NCI-H460 (cell line): ENCODE measurements at regions not wholly inside any gene's neighbourhood (a gene's known extent, or its start where the extent isn't known, plus 50 kb on each side); places are given as distances from the start of the nearest gene placed in this dataset.
A peak's percentile ranks its signal among the peaks of the same experiment; 100 is the strongest.
"Not testable (repeated sequence)": the region's sequence is repeated elsewhere in the genome, so short reads cannot be mapped to it uniquely, and the experiment has no call there.

ENCODE experiments used
- DNase-seq: peaks from one replicate; pipeline ENCODE4 v3.0.0-alpha.2; 2016; ENCODE audit warnings: low read depth; ENCODE audit errors: extremely low read depth

GRCh38 chr2:18999198-18999597 lies 359.2 kb downstream of the OSR1 start:
- no peak for DNase-seq

- DNase-seq, result no peak
Observed at GRCh38 chr2:18998491-18998890, 359.9 kb downstream of the OSR1 start.

DNA sequence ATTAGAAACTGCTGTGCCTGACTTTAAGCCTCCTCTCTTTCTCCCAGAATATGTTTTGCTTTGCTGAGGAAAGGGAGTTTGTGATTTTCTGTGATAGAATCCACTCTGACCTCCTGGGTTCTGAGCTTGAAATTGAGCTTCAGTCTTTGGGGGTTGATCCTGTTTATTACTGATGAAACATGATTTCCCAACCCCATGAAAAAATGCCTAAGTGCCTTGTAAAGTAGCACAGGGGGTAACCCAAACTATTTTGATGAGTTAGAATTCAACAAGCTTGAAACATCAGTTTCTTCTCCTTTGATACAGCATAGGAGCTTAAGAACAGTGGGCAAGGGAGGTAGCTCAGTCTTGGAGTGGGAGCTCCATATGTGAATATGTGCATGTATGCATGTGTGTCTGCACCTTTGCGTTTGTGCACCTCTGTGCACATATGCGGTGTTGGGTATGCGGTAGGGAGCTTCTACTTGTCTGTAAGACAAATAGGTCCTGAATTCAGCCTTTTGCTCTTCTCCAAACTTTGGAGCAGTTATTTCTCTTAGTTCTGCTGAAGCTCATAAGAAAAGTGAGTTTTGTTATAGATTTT lies 364.6 kb downstream of the OSR1 start:
- DNase-seq, result no peak

DNA sequence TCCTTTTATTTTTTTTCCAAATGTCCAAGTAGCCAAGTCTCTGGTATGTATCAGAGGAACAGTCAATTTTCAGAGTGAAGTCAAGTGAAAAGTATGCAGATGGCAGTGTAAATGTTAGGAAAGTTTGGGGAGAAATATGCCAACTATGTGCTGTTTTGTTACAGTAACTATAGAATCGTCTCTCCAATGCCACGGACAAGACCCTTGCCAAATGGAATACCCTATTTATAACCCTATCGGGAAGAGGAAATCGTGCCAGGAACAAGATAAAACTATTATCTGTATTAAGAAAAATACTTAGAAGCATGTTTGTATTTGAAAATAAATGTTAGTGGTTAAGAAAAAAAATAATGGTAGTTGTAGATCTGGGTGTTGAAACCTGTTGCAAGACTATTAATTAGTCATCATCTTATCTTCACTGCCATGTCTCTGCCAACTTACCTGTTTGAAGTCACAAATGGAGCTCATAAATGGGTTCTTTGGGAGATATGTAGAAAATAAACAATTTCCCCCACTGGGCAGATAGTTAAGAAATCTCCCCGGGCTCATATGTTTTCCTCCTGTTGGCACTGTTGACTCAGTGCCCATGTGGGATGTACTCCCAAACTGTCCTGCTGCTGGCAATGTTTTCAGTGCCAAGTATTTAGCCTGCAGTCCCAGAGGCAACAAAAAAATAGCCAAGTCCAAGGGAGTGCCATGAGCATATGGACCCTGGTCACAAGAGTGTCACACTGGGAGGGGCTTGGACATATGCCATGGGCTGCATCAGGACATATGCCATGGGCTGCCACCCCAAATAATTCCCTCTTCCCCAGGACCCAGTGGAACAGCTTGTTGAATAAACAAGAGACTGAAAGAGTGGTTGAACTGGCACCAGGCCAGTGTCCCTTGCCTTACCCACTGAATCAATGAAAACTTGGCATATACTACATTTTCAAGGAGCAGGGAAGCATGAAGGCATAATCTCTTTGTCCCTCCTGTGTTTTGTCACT lies 366.9 kb downstream of the OSR1 start:
- DNase-seq, result no peak

GRCh38 chr2:18988631-18989232 lies 369.7 kb downstream of the OSR1 start:
- no peak for DNase-seq

DNA sequence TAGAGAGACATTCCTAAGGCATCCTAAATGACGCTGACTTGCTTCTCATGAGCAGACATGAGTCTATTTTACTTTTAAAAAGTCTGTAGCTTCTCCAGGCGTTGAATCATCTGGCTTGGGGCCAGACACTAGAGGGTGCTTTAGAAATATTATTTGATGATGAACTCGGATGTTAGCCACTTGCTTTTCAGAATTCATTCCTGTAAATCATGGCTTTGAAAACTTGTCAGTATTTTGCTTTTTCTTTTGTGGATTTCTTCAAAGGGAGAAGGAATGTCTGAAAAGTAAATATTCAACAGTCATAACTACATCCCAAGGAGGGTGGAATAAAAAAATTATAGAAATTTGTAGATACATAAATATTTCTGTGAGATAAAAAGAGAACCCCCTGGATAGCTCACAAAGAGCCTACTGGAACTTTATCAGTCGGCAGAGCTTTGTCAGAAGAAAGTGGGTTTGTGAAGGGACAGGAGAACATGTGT lies 370.8 kb downstream of the OSR1 start:
- DNase-seq, result peak; percentile 74

DNA sequence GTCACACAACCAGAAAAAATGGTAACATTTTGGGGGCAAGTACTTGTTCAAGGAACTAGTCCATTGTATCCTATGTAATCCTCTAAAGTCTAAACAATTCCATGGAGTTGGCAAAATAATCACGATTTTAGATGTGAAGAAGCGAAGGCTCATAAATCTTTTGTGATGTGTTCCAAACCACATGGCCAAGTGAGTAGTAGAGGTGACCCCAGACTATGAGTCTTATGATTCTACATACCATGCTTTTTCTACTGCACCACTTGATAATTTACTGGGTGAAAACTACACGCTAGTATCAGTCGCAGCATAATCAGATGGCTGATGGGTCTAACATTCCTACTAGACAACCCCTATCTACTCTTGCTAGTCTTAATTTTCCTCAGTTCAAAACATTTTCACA lies 371.4 kb downstream of the OSR1 start:
- no peak for DNase-seq

DNA sequence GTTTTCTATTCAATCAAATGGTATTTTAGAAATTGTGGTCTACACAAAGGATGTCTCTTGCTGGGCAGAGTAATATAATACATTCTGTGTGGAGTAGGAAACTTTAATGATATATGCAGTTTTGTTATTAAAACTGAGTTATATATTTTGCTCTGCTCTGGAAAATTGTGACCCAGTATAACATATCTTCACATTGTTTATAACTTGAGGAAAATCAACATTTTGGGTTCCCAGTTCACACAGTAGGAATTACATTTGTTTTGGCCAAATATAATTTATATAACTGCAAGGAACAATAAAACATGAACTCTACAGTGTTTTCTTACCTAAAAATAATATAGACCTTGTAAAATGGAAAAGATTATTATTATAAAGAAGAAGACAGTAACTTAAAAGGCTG lies 372.4 kb downstream of the OSR1 start:
- DNase-seq, result no peak

GRCh38 chr2:18980786-18981430 lies 377.5 kb downstream of the OSR1 start:
- no peak for DNase-seq

DNA sequence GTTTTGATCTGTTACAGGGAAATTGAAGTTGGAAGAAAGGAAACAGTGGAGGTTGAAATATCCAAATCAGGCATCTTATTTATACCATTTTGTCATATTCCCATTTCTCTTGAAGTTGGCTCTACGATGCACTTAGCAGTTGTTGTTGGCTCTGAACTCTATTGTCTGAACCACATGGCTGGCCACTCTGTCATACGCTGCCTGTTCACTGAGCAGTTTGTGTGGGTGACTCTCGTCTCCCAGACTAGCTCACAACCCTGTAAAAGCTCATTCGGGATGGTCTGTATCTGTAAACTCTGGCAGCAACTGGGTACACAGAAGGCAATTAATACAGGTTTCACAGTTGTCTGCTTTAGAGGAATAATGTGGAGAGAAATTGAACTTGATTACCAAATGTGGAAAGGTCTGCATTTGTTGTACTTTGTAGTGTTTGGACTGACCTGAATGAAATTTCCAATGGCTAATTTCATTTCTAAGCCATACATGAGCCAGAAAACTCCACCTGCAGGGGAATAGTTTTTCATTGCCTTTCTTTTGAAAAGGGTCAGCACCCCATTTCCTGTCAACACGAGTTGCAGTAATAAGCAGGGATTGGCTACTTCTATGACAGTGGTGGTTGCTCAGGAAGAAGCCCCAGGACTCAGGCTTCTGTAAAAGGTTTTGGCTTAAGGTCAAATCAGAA lies 378.2 kb downstream of the OSR1 start:
- no peak for DNase-seq

- DNase-seq, result no peak
Observed at GRCh38 chr2:18977409-18977808, 381.0 kb downstream of the OSR1 start.

DNA sequence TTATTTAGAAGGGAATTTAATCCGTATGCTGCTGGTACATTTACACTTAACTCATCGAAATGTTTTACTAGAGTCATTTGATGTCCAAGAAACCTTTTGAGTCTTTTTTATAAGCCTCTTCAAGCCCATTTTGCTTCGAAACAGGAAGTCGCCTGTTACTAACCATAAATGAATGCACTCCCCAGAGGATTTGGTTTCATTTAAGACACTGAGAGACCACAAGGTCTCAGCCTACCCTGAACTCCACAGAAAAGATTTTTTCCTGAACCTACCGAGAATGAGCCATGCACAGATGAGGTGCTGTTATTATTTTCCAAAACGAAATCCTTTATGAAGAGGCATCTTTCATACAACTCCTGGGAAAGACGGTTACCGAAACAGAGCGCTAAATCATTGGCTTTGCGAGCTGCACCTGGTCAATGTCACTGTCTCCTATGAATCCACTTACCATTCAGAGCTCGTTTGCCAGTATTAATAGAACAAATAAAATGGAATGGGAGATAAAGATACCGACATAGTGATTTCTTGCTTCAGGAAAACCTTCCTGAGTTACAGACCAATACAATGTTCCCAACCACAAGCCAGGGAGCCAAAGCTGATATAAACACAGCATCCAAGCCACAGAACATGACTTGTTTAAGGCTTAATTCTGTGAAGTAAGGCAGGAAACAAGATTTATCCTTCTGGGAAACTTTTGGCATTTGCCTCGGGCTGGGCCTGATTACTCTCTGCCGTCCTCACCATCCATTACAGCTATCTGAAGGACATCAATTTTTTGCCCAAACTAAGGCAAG lies 382.1 kb downstream of the OSR1 start:
- DNase-seq, result no peak

GRCh38 chr2:18975506-18976167 lies 382.8 kb downstream of the OSR1 start:
- DNase-seq, result no peak

- DNase-seq, result no peak
Observed at GRCh38 chr2:18971628-18972027, 382.3 kb upstream of the NT5C1B start.

- no peak for DNase-seq
Observed at GRCh38 chr2:18971069-18971378, 381.7 kb upstream of the NT5C1B start.

GRCh38 chr2:18966131-18966530 lies 376.8 kb upstream of the NT5C1B start:
- no peak for DNase-seq

- not testable (repeated sequence) for DNase-seq
Observed at GRCh38 chr2:18963739-18964256, 374.4 kb upstream of the NT5C1B start.

DNA sequence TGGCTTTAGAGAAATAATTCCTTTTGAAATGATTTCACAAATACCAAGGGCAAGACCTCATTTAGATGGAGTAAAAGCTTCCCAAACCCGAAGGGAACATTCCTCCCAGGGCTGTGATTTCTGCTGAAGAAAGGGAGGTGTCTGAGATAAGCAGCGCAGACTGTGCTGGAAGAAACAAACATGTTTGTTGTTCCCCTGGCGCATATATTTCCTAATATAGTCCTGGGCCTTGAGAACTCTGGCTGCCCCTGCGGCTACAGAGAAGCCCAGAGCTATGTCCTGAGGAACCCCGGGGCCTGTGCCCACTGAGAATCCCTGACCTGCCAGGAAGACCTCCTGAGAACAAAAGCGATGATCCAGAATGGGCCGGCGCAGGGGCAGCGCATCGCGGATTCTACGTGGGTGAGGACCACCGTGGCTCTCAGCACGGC lies 372.6 kb upstream of the NT5C1B start:
- no peak for DNase-seq
